ENCODE measurements at regions not wholly inside any gene's neighbourhood (a gene's known extent, or its start where the extent isn't known, plus 50 kb on each side); places are given as distances from the start of the nearest gene placed in this dataset.

GRCh38 chr5:133696782-133697507 lies 84.6 kb upstream of the FSTL4 start:
- TF ChIP-seq CTCF (conservative IDR thresholded peaks at IDR 0.05 in 1 of 2, IDR thresholded peaks at IDR 0.05 in 1 of 2; ENCODE audit: low read depth in 1 of 2, low read length in 2 of 2) = no peak
- no peak for TF ChIP-seq EZH2 (IDR thresholded peaks at IDR 0.05; ENCODE audit: low read length, missing control alignments)

Data from fibroblast of lung (primary cell).